HFFc6 (cell line): ENCODE measurements at regions not wholly inside any gene's neighbourhood (a gene's known extent, or its start where the extent isn't known, plus 50 kb on each side); places are given as distances from the start of the nearest gene placed in this dataset.

Source experiments
- DNase-seq: peaks from one replicate; pipeline ENCODE4 v3.0.0-alpha.2; 2018
- H3K27ac Mint-ChIP-seq: 2 replicates; pipeline ENCODE4 v1.8.0; 2020; ENCODE audit warnings: mild to moderate bottlenecking, mixed read lengths
- H3K27me3 Mint-ChIP-seq: 2 replicates; pipeline ENCODE4 v1.8.0; 2021; ENCODE audit warnings: mild to moderate bottlenecking, moderate library complexity, mixed read lengths; ENCODE audit not compliant: insufficient read depth
- H3K36me3 Mint-ChIP-seq: 2 replicates; pipeline ENCODE4 v1.8.0; 2021; ENCODE audit warnings: low read depth, mixed read lengths
- H3K4me1 Mint-ChIP-seq: 2 replicates; pipeline ENCODE4 v1.8.0; 2020; ENCODE audit warnings: low read depth, mixed read lengths
- H3K4me3 Mint-ChIP-seq: 2 replicates; pipeline ENCODE4 v1.8.0; 2020; ENCODE audit warnings: mild to moderate bottlenecking, moderate library complexity, mixed read lengths
- H3K9me3 Mint-ChIP-seq: 2 replicates; pipeline ENCODE4 v1.8.0; 2020; ENCODE audit warnings: mild to moderate bottlenecking, mixed read lengths
- TF ChIP-seq, protein P1 (sequence below): fragments of 200-600 bp; sonication (generic); IDR thresholded peaks from 2 replicates; pipeline ENCODE4 v1.5.0; 2021; ENCODE audit warnings: antibody characterized with exemption, mild to moderate bottlenecking

DNA sequence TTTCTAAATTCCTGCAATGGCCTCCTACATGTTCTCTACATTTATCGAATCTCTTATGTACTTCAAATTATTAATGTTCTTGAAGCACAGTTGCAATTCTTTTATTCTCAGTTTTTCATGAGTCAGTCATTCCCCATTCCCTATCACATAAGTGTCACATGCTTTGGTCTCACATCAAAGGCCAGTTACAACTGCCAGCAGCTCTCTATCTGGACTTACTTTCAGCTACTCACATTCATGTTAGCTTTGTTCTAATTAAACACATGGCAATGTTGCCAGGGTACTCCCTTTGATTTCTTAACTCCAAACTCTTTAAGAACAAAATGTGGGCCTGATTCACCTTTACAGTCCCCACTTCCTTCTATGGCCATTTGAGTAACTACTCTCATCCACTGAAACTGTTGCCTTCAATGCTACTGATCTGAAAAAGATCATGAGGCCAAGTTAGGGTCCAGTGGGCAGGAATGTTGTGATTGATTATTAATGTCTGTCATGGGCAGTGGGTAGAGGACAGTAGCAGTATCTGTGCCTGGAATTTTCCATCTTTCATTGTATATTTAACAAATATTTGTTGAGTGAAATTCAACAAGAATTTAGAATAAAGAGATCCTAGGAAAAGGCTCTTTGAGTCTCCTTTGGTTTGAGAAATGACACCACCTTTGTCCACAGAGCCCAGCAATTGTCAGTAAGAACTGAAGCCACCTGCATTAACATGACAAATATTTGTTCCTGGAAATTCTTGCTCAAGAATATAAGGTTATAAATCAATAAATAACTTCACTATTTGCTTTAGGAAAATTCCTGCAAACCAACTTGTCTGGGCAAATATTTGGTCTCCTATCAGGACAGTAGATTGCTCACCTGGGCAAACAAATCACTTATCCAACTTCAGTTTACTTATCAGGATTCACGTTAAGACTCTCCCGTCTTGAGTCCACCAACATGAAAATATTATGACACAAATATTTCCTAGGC is 153.6 kb upstream of the SAMSN1 start:
- peaks cover 12% of the 10 kb centered on the region; the same call in 1 of the 2 replicates for H3K9me3 Mint-ChIP-seq
- no peaks in the 10 kb centered on the region for H3K36me3 Mint-ChIP-seq
- H3K4me3 Mint-ChIP-seq, result no peak overlapping the region
- H3K27ac Mint-ChIP-seq, result no peak overlapping the region
- no peaks in the 10 kb centered on the region for H3K4me1 Mint-ChIP-seq
- DNase-seq, result no peak
- peaks cover 2% of the 10 kb centered on the region; the same call in 1 of the 2 replicates for H3K27me3 Mint-ChIP-seq
- TF ChIP-seq, protein P1, sequence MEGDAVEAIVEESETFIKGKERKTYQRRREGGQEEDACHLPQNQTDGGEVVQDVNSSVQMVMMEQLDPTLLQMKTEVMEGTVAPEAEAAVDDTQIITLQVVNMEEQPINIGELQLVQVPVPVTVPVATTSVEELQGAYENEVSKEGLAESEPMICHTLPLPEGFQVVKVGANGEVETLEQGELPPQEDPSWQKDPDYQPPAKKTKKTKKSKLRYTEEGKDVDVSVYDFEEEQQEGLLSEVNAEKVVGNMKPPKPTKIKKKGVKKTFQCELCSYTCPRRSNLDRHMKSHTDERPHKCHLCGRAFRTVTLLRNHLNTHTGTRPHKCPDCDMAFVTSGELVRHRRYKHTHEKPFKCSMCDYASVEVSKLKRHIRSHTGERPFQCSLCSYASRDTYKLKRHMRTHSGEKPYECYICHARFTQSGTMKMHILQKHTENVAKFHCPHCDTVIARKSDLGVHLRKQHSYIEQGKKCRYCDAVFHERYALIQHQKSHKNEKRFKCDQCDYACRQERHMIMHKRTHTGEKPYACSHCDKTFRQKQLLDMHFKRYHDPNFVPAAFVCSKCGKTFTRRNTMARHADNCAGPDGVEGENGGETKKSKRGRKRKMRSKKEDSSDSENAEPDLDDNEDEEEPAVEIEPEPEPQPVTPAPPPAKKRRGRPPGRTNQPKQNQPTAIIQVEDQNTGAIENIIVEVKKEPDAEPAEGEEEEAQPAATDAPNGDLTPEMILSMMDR, result no peak

DNA sequence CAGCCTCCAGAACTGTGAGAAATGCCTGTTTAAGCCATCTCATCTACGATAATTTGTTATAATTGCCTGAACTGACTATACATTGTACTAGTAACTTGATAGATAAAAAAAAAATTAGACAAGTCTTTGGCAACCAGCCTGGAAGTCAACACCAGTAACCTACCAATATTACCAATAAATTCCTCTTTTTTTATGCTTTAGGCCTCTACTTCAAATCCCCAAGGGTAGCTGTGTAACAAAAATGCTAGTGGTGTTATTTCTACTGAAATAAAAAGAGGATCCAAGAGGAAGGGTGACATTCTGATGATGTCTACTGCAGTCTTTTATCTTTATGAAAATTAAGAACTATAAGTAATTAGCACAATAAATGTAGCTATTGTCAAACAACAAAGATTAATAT is 151.7 kb upstream of the SAMSN1 start:
- Mint-ChIP-seq H3K36me3 (no peaks in the 10 kb centered on the region), H3K27me3 (peaks cover 2% of the 10 kb centered on the region; the same call in 1 of the 2 replicates), H3K9me3 (peaks cover 12% of the 10 kb centered on the region; the same call in 1 of the 2 replicates), H3K4me3 (no peak overlapping the region), H3K27ac (no peak overlapping the region), H3K4me1 (no peaks in the 10 kb centered on the region)
- DNase-seq, result no peak
- TF ChIP-seq, protein P1, result no peak

DNA sequence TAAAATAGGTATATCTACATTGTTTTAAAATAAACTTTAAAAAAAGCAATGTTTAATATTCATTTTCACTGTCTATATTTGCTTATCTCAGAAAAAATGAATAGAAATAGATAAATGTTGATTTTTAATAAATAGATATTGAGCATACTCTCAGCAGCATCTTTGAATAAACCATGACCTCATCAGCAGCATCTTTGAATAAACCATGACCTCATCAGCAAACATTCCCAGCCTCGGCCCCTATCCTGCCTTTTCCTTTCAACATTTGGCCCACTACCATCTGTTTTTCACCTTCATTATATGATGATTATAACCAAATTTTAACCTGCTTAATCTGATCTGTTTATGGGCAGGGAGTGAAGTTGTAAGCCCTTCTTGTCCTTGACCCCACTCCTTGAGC is 148.7 kb upstream of the SAMSN1 start:
- Mint-ChIP-seq H3K4me3 (no peak overlapping the region), H3K27ac (no peak overlapping the region), H3K9me3 (peaks cover 12% of the 10 kb centered on the region; the same call in 1 of the 2 replicates), H3K4me1 (no peaks in the 10 kb centered on the region), H3K27me3 (peaks cover 2% of the 10 kb centered on the region; the same call in 1 of the 2 replicates), H3K36me3 (no peaks in the 10 kb centered on the region)
- DNase-seq, result no peak
- TF ChIP-seq, protein P1, result no peak

DNA sequence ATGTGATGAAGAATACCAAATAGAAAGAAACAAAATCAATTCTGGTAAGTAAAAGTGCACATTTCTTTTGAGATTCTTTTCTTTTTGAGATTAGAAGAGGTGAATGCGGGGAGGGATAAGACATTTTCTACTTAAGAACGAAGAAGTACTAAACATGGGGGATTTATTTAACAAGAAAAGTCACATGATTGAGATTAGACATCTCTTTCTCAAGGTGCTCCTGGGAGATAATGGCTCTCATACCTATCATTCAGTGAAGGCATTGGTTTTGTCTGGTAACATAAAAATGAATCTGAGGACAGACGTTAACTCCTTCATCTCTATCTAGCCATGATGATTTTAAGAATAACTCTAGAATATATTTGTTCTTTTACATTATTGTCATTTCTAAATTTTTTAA is 147.9 kb upstream of the SAMSN1 start:
- no peak for DNase-seq
- peaks cover 2% of the 10 kb centered on the region; the same call in 1 of the 2 replicates for H3K27me3 Mint-ChIP-seq
- H3K4me1 Mint-ChIP-seq, result no peaks in the 10 kb centered on the region
- H3K4me3 Mint-ChIP-seq, result no peak overlapping the region
- H3K9me3 Mint-ChIP-seq, result peaks cover 12% of the 10 kb centered on the region; the same call in 1 of the 2 replicates
- H3K36me3 Mint-ChIP-seq, result no peaks in the 10 kb centered on the region
- H3K27ac Mint-ChIP-seq, result no peak overlapping the region
- TF ChIP-seq, protein P1, result no peak

DNA sequence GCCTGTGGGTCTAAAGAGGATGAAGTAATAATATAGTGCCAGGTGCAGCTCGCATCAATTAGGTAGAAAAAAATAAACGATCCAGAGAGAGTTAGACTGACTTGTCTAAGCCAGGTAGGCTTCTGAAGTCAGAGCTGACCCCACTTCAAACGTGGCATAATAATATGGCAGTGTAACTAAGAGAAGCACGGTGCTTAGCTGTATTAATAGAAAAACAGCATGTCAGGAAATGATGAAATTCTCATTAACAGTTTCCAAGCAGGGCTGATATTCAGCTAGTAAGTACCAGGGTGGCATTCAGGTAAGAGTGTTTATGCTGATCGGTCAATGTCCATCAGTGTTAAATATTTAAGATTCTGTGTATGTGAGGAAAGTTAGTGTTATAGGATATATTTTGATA is 145.8 kb upstream of the SAMSN1 start:
- Mint-ChIP-seq H3K4me1 (no peaks in the 10 kb centered on the region), H3K27me3 (peaks cover 2% of the 10 kb centered on the region; the same call in 1 of the 2 replicates), H3K27ac (no peak overlapping the region), H3K4me3 (no peak overlapping the region), H3K9me3 (peaks cover 12% of the 10 kb centered on the region; the same call in 1 of the 2 replicates), H3K36me3 (no peaks in the 10 kb centered on the region)
- TF ChIP-seq, protein P1, result no peak
- DNase-seq, result no peak
